ENCODE measurements at regions not wholly inside any gene's neighbourhood (a gene's known extent, or its start where the extent isn't known, plus 50 kb on each side); places are given as distances from the start of the nearest gene placed in this dataset.

DNA sequence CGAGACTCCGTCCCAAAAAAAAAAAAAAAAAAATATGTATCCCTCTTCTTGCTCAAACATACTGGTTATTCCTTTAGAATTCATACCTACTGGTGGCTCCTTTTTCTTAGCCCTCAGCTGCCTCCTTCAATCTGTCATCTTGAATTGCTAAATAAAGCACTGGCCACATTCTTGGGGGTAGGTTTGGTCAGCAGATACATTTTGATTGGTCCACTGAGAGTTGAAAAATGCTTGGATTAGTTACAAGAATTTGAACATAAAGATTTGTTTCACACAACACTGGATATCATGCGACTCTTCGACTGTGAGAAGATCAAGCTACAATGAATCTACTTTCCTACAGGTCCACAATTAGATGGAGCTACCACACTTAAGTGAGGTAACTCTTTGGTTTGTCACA lies 906.1 kb upstream of the SLC39A10 start:
- Histone ChIP-seq H3K36me3 (ENCODE audit: control insufficient read depth in 2 of 3, insufficient read depth in 3 of 3, low read length in 3 of 3) (no peaks in the 10 kb centered on the region), H3K9ac (ENCODE audit: low read length in 3 of 3) (no peak overlapping the region), H3K9me3 (ENCODE audit: control insufficient read depth in 2 of 3, insufficient read depth in 1 of 3, low read length in 3 of 3) (no peaks in the 10 kb centered on the region), H3K4me1 (ENCODE audit: control insufficient read depth in 2 of 3, insufficient read depth in 2 of 3, low read depth in 1 of 3, low read length in 3 of 3) (no peaks in the 10 kb centered on the region), H3K27ac (ENCODE audit: low read depth in 2 of 2, low read length in 2 of 2) (no peak overlapping the region), H3K4me3 (ENCODE audit: low read length in 3 of 3) (no peak overlapping the region), H3K27me3 (ENCODE audit: control insufficient read depth, insufficient read depth, low read length) (no peaks in the 10 kb centered on the region)
- no peak for DNase-seq
- FAIRE-seq: no peak
- TF ChIP-seq, protein P1, sequence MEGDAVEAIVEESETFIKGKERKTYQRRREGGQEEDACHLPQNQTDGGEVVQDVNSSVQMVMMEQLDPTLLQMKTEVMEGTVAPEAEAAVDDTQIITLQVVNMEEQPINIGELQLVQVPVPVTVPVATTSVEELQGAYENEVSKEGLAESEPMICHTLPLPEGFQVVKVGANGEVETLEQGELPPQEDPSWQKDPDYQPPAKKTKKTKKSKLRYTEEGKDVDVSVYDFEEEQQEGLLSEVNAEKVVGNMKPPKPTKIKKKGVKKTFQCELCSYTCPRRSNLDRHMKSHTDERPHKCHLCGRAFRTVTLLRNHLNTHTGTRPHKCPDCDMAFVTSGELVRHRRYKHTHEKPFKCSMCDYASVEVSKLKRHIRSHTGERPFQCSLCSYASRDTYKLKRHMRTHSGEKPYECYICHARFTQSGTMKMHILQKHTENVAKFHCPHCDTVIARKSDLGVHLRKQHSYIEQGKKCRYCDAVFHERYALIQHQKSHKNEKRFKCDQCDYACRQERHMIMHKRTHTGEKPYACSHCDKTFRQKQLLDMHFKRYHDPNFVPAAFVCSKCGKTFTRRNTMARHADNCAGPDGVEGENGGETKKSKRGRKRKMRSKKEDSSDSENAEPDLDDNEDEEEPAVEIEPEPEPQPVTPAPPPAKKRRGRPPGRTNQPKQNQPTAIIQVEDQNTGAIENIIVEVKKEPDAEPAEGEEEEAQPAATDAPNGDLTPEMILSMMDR (IDR thresholded peaks at IDR 0.05; ENCODE audit: borderline replicate concordance, extremely low read depth, insufficient read depth): no peak
- intact Hi-C loops (cut with DNase I): no loop called here

GRCh38 chr2:194745557-194746146 lies 911.4 kb upstream of the SLC39A10 start:
- Histone ChIP-seq H3K27ac (ENCODE audit: low read depth in 2 of 2, low read length in 2 of 2) (no peak overlapping the region), H3K36me3 (ENCODE audit: control insufficient read depth in 2 of 3, insufficient read depth in 3 of 3, low read length in 3 of 3) (no peaks in the 10 kb centered on the region), H3K9me3 (ENCODE audit: control insufficient read depth in 2 of 3, insufficient read depth in 1 of 3, low read length in 3 of 3) (no peaks in the 10 kb centered on the region), H3K4me3 (ENCODE audit: low read length in 3 of 3) (no peak overlapping the region), H3K9ac (ENCODE audit: low read length in 3 of 3) (no peak overlapping the region), H3K27me3 (ENCODE audit: control insufficient read depth, insufficient read depth, low read length) (no peaks in the 10 kb centered on the region), H3K4me1 (ENCODE audit: control insufficient read depth in 2 of 3, insufficient read depth in 2 of 3, low read depth in 1 of 3, low read length in 3 of 3) (no peaks in the 10 kb centered on the region)
- DNase-seq: no peak
- no peak for FAIRE-seq
- intact Hi-C loops (cut with DNase I): no loop called here
- TF ChIP-seq, protein P1 (IDR thresholded peaks at IDR 0.05; ENCODE audit: borderline replicate concordance, extremely low read depth, insufficient read depth): no peak

DNA sequence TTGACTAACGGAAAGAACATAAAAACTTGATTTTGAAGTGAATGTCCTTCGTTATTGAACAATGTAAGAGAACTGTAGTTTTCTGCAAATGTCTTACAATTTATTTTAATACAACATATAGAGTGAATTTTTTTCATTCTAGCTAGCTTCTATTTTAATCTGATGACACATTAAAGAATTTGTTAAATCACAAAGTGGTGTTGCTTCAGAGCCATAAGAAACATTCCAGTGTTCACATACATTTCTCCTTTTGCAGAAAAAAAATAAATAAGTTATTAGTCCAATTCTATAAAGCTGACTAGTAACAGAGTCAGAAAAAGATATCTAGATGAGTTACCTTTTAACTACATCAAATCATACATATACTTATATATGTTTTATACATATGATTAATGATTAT lies 914.3 kb upstream of the SLC39A10 start:
- no peaks in the 10 kb centered on the region for H3K9me3 ChIP-seq (ENCODE audit: control insufficient read depth in 2 of 3, insufficient read depth in 1 of 3, low read length in 3 of 3)
- H3K4me1 ChIP-seq (ENCODE audit: control insufficient read depth in 2 of 3, insufficient read depth in 2 of 3, low read depth in 1 of 3, low read length in 3 of 3): no peaks in the 10 kb centered on the region
- H3K9ac ChIP-seq (ENCODE audit: low read length in 3 of 3): no peak overlapping the region
- TF ChIP-seq, protein P1 (IDR thresholded peaks at IDR 0.05; ENCODE audit: borderline replicate concordance, extremely low read depth, insufficient read depth): no peak
- intact Hi-C loops (cut with DNase I): no loop called here
- DNase-seq (no peak), FAIRE-seq (peak; percentile 33)
- no peak overlapping the region for H3K4me3 ChIP-seq (ENCODE audit: low read length in 3 of 3)
- no peaks in the 10 kb centered on the region for H3K27me3 ChIP-seq (ENCODE audit: control insufficient read depth, insufficient read depth, low read length)
- H3K36me3 ChIP-seq (ENCODE audit: control insufficient read depth in 2 of 3, insufficient read depth in 3 of 3, low read length in 3 of 3): no peaks in the 10 kb centered on the region
- no peak overlapping the region for H3K27ac ChIP-seq (ENCODE audit: low read depth in 2 of 2, low read length in 2 of 2)

- Histone ChIP-seq H3K4me1 (ENCODE audit: control insufficient read depth in 2 of 3, insufficient read depth in 2 of 3, low read depth in 1 of 3, low read length in 3 of 3) (no peaks in the 10 kb centered on the region), H3K9ac (ENCODE audit: low read length in 3 of 3) (no peak overlapping the region), H3K27me3 (ENCODE audit: control insufficient read depth, insufficient read depth, low read length) (no peaks in the 10 kb centered on the region), H3K4me3 (ENCODE audit: low read length in 3 of 3) (no peak overlapping the region), H3K36me3 (ENCODE audit: control insufficient read depth in 2 of 3, insufficient read depth in 3 of 3, low read length in 3 of 3) (no peaks in the 10 kb centered on the region), H3K27ac (ENCODE audit: low read depth in 2 of 2, low read length in 2 of 2) (no peak overlapping the region), H3K9me3 (ENCODE audit: control insufficient read depth in 2 of 3, insufficient read depth in 1 of 3, low read length in 3 of 3) (no peaks in the 10 kb centered on the region)
- FAIRE-seq (no peak), DNase-seq (no peak)
- intact Hi-C loops (cut with DNase I): no loop called here
- TF ChIP-seq, protein P1 (IDR thresholded peaks at IDR 0.05; ENCODE audit: borderline replicate concordance, extremely low read depth, insufficient read depth): no peak
These were observed 917.8 kb upstream of the SLC39A10 start for GRCh38 chr2:194739217-194739616.
